ENCODE measurements at regions not wholly inside any gene's neighbourhood (a gene's known extent, or its start where the extent isn't known, plus 50 kb on each side); places are given as distances from the start of the nearest gene placed in this dataset.

GRCh38 chr6:71388068-71388744, 99.6 kb downstream of the OGFRL1 start:
- no peak for DNase-seq (ENCODE audit: low spot score)
- TF ChIP-seq CTCF (IDR thresholded peaks at IDR 0.05), result no peak
- ATAC-seq (ENCODE audit: low FRiP score), result no peak

DNA sequence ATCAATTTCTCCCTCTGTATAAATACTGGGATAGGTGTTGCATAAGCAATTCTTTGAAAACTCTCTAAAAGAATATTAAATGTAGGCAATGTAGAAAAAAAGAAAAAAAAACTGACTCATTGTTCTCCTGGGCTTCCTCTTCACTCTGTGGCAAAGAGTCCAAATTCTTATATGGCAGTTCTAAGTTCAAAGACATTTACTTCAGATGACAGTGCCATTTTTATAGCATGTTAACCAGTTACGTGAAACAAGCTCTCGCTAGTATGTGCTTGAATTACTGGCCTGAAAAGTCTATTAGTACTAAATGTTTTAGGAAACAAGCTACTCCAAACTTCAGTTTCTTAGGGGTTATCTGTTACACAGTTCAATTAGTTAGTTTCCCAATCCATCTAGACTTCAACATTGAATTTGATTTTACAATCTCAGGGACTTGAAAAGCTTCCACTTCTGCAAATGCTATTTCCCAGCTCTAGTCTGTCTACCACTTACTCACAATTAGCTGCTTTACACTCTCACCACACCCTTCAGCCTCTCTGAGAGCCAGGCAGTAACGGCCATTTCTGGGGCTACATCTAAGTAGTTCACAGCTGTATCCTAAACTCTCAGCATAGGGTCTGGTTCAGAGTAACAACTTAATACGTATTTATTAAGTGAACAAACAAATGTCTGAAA, 100.4 kb downstream of the OGFRL1 start:
- DNase-seq (ENCODE audit: low spot score), result no peak
- no peak for ATAC-seq (ENCODE audit: low FRiP score)
- TF ChIP-seq CTCF (IDR thresholded peaks at IDR 0.05), result no peak

GRCh38 chr6:71391126-71391525, 102.5 kb downstream of the OGFRL1 start:
- DNase-seq (ENCODE audit: low spot score) (no peak), ATAC-seq (ENCODE audit: low FRiP score) (no peak)
- TF ChIP-seq CTCF (IDR thresholded peaks at IDR 0.05), result no peak

- no peak for TF ChIP-seq CTCF (IDR thresholded peaks at IDR 0.05)
- no peak for ATAC-seq (ENCODE audit: low FRiP score)
- no peak for DNase-seq (ENCODE audit: low spot score)
These were observed 103.7 kb downstream of the OGFRL1 start for GRCh38 chr6:71392276-71392675.

DNA sequence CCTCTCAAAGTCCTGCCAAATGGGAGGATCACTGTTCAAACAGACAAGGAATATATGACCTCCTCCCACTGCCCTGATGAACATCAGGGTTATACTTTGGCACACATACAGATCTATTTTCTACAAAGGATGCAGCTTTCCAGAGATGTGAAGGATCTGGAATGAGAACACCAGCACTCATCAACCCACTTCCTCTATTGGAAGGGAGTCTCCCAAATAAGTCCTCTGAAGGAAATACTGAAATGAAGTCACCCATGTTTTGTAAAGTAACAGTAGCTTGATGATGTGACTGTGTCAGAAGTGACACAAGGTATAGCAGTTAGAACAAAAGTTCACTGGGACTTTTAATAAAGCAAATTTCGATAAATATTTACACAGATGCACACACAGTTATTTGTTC, 104.9 kb downstream of the OGFRL1 start:
- ATAC-seq (ENCODE audit: low FRiP score) (peak; percentile 56), DNase-seq (ENCODE audit: low spot score) (no peak)
- no peak for TF ChIP-seq CTCF (IDR thresholded peaks at IDR 0.05)

- peak; percentile 63 for ATAC-seq (ENCODE audit: low FRiP score)
- no peak for DNase-seq (ENCODE audit: low spot score)
- no peak for TF ChIP-seq CTCF (IDR thresholded peaks at IDR 0.05)
These were observed 105.4 kb downstream of the OGFRL1 start for GRCh38 chr6:71393981-71394432.

DNA sequence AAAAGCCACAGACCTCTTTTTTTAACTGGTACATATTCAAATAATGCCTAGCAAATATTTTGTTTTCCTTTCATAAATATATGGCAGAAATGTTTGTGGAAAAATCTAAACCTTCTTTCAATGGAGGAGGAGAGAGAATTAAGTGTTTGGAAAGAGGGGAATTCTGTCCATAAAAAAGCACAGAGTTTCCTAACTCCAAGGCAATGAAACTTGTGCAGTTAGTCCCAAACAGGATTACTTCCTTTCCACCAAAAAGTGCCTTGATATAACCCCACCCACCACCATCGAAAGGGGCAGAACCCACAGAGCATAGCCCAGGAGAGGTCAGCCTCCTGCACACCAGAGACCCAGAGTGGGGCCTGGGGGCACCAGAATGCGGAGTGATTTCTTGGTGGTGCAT, 106.3 kb downstream of the OGFRL1 start:
- ATAC-seq (ENCODE audit: low FRiP score) (no peak), DNase-seq (ENCODE audit: low spot score) (no peak)
- no peak for TF ChIP-seq CTCF (IDR thresholded peaks at IDR 0.05)
